Pulmonary artery endothelial cell (primary cell): ENCODE measurements at regions not wholly inside any gene's neighbourhood (a gene's known extent, or its start where the extent isn't known, plus 50 kb on each side); places are given as distances from the start of the nearest gene placed in this dataset.

Source experiments
- DNase-seq: peaks from one replicate; pipeline ENCODE4 v3.0.0-alpha.2; 2011; ENCODE audit warnings: low read depth, low spot score

DNA sequence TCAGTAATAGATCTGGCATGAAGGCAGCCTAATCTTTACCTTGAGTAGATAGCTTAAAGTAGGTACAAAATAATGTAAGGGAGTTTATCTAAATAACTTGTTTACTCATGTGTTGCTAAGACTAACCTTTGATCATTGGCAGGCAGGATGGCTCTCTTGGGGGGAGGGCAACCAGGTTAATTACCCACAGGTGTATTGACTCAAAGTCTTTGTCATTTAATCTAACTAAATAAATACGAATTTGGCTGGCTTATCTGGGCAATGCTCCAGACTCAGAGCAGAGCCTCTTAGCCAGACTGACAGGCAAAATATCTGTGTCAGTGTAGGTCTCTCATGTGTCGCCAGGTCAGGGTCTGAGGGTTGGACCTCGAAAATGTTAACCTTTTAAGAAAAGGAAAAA lies 283.4 kb upstream of the KLHL1 start:
- DNase-seq: no peak

DNA sequence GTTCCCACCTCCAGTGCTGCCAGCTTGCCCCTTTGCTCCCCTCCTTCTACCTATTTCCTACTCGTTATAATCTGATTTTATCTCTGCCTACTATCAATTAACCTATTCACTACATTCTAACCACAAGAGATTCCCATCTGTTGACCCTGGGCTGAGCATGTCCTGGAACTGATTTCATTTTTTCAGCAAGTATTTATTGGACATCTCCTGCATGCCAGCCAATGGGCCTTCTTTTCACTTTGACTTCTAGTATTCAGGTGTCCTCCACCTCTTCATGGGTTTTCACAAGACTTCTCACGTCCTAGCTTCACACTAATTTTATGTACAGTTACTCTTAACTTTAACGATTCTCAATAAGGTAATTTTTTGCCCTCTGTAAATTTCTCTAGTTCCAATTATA lies 282.7 kb upstream of the KLHL1 start:
- no peak for DNase-seq

DNA sequence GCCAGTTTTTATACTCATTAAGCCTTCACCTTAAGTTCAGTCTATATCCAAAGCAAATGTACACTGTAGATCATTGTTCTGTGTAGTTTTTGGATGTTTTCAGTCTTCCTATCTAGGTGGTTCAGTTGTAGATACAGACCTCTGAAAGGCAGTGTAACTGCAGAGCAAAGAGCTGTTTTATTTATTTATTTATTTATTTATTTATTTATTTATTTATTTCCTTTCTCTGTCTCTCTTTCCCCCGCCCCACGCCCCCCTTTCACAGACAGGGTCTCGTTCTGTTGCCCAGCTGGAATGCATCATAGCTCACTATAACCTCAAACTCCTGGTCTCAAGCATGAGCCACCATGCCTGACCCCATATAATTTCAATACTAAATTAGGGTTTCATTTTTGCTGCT lies 281.8 kb upstream of the KLHL1 start:
- no peak for DNase-seq

DNA sequence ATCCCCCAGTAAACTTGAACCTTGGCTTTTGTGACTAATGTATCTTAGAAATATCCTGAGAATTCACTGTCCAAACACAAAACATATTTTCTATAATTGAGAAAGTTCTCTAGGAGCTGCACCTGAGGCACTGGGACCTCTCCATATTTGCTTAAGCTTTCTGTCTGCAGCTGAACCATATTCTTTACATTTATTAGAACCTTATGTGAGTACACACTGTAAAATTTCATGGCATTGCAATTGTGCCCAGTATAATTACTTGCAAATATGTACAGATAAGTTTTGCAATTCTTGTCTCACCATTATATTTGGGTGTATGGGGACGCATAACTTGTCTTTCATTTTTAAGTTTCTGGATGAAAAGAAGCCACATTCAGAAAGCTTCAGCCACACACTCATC lies 280.7 kb upstream of the KLHL1 start:
- no peak for DNase-seq

DNA sequence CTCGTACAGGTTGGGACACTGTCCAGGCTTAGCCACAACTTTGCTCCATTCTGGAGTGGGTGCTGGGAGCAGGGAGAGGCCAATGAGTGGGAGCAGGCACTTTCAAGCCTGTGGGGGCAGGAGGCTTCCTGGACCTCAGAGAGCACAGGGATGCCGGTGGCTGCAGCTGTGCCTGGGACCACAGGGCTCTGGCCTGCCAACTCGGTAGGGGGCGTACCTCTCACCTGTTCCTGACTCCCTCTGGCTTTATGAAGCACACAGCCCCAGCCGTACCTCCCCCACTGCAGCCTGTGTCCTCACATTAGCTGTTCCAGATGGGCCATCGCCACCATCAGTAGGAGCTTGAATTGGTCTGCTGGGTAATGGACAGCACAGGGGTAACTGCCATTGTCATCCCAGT lies 278.7 kb upstream of the KLHL1 start:
- no peak for DNase-seq

DNA sequence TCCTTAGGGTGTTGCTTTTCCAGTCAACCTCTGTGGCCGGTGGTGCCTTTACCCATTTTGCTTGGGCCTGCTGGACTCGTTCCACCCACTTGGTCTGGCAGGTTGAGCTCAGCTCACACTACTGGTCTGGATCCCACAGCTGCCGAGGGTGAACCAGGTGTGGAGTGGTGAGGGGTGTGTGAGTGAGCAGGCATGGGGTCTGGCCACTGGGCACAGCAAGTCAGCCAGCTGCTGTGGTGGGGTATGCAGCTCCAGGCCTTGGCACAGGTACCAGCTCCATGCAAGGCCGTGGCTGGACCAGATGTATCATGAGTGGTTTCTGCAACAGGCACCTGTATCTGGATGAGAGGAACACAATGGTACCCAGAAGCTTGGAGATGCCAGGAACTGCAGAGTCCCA lies 277.6 kb upstream of the KLHL1 start:
- no peak for DNase-seq

DNA sequence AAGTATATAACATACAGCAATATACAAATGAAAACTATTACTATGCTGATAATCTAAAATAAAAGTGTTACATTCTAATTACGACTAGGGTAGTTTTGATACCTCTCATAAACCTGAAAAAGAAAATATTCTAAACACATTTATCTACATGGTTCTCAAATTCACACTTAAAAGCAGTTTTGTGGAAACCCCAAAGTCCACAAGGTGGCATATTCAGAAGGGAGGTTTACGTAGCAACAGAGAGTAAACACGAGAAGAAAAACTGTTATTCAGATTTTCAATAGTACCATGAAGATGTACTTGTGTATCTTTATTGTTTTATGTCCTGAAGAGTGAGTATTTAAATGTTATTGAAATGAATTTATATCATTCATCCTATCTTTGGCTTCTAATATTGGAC lies 275.9 kb upstream of the KLHL1 start:
- no peak for DNase-seq

DNA sequence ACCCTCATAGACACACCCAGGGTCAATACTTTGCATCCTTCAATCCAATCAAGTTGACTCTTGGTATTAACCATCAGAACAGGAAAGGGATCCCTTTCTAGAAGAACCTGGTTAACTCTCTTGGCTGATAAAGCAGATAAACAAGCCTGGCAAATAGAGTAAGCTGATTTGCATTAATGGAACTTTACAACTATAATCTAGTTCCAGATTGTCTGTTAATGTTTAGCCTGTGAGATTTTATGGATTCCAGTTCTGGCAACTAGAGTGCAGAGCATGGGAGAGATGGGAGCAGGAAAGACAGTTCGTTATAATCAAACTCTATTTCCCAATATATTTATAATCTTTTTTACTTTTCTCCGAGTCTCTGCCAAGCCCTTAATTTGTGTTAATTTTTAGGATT lies 272.6 kb upstream of the KLHL1 start:
- no peak for DNase-seq

DNA sequence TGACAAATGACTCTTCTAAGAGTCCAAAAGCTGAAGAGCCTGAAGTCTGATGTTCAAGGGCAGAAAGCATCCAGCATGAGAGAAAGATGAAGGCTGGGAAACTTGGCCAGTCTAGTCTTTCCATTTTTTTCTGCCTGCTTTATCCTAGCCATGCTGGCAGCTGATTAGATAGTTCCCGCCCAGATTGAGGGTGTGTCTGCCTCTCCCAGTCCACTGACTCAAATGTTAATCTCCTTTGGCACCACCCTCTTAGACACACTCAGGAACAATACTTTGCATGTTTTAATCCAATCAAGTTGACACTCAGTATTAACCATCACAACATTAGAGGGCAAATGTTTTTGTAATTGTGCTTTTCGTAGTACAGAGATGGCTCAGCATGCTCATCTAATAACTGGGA lies 267.5 kb upstream of the KLHL1 start:
- no peak for DNase-seq

DNA sequence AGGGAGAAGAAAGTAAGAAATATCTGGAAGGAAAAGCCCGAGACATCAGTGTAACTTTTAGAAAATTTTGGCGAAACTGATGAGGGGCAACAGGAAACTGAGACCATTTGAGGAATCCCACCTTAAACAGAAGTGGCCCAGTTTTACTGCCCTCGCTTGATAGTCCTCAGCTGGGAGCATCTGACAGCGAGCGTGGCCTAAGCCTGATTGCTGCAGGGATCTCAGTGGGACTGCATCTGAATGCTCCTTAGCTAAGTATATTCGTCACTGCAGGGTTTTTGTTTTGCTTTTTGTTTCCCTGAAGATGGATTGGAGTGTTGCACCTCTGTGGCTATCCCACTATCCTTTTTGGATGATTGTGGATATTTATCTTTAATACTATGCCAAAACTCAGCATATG lies 262.7 kb upstream of the KLHL1 start:
- no peak for DNase-seq

DNA sequence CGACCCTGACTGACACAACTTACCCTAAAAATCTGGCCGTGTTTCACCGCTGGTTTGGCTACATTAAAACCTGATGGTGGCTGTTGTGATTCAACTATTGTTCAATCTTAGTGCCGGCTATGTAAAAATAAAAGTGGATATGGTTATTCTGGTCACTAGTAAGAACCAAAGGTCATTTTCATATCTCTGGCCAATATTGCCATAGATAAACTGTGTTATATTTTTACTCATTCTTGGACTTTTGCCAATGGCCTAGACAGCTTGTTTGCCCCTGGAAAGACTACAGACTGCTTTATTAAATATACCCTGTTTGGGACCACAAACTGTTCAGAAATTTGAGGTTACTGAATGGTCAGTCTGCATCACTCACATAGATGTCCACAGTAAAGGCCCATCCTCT lies 258.5 kb upstream of the KLHL1 start:
- no peak for DNase-seq

DNA sequence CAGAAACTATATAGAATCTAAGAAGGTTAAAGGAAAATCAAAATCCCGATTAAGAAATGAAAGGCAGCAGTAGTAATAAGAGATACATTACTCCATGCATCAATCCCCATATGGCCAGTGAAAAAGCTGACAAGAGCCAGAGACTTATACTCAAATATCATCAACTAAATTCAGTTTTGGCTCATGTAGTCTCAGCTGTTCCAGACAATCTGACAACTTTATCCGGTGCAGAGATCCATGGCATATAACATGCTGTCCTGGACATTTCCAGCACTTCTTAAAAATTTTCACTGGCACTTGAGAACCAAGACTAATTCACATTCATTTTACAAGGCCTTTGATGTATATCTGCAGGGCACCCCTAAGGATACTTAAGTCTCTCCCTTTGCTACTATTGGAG lies 255.7 kb upstream of the KLHL1 start:
- DNase-seq: no peak

DNA sequence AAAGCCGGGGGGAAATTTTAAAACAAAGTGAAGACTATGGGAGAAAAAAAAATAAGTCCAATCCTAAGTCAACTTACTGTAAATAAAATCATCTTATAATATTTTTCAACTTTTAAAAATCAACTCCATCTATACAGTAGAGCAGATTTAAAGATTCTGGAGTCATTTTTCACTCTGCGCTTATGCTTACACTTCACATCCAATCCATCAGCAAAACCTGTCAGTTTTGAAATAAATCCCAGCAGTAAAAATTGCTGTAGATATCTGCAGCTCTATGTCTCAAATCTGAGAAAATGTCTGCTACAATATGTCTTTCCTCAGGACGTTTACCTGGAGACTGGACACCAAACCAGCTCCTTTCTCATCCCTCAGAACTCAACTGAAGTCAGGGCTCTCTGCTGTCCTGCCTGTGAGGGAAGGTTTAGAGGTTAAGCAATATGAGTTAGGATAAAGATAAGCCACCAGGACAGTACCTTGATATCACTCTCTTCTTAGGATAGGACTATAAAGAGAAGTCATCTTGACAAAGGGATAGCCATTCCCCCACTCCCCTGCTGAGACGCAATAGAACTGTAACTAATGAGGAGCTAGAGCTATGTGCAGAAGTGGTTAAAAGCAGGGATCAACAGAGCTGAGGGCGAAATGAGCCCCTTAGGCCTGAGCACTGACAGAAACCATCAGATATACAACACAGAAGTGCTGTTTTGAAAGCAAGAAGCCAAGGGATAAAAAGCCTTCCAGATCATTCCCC lies 254.7 kb upstream of the KLHL1 start:
- no peak for DNase-seq

DNA sequence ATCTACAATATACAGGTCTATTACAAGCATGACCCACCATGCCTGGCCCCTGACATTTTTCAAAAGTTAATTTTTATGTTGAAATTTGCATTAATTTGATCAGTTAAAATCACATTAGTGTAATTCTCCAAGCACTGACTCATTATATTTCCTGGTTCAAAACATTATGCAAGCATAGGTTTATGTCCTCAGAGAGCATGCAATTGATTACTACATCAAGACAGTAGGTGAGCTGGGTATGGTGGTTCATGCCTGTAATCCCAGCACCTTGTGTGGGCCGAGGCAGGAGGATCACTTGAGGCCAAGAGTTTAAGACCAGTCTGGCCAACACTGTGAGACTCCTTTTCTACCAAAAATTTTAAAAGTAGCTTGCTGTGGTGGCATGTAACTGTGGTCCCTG lies 248.8 kb upstream of the KLHL1 start:
- no peak for DNase-seq

DNA sequence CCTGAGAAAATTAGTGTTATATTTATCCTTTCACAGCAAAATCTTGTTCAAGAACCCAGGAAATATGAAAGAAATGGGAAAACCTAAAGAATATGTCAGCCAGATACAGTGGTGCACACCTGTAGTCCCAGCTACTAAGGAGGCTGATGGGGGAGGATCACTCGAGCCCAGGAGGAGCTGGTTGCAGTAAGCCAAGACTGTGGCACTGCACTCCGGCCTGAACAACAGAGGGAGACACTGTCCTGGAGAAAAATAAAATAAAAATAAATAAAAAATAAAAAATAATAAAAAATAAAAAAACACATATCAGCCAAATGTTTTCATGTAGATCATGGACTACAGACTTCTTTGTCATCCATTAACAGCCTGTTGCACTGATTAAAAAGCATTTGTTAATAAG lies 244.8 kb upstream of the KLHL1 start:
- no peak for DNase-seq

DNA sequence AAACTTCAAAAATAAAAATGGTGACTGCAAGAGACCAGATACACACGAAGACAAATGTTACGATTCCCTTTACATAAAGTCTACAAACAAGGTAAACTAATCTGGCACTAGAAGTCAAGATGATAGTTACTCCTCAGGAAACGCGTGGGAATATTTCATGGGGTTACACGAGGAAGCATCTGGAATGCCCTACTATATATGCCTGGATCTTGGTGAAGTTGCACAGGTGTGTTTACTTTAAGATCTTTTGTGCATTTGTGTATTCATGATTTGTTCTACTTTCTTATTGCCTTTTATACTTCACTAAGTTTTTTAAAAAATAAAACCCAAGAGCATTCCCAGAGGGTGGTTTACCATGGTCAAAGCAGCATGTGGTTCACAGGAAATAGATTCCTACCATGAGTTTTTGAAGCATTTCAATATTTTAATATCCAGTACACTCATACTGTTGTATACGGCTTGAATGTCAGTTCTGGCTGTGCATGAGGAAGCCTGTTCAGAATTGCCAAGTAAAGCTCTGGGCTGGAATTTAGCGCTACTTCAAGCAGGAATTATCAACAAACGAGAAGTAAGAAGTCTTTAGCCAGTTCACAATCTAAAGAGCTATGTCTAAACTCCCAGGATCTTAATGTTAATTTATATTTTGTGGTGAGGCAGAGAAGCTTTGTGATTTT lies 239.8 kb upstream of the KLHL1 start:
- no peak for DNase-seq

DNA sequence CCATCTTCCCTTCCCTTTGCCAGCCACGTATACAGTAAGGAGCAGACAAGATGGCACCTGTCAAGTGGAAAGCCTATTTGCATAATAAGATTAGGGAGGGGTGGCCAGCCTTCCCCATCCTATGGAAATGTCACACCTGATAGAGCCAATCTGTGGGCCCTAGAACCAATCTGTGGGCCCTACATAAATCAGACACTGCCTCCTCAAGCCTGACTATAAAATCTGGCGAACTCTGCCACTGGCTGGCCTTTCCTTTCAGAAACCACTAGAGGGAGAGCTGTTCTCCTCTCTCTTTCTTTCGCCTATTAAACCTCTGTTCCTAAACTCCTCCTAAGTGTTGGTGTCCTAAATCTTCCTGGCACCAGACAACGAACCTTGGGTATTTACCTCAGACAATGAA lies 231.5 kb upstream of the KLHL1 start:
- no peak for DNase-seq

DNA sequence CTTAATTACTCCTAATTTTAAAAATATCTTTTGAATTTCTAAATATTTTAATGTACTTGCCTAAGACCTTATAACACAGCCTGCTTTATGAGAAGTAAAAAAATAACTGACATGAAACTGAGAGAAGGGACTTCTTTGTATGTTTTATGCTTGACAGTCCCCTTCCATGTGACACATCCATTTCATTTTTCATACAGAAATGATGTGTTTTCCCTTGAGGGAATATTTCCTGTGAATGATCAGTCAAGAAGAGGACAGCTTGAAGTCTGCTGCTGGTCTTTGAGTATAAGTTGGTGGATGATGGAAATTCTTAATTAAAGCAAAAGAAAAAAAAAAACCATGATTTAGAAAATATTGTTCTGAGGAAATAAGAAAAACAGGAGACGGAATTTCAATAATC lies 230.4 kb upstream of the KLHL1 start:
- DNase-seq: no peak

DNA sequence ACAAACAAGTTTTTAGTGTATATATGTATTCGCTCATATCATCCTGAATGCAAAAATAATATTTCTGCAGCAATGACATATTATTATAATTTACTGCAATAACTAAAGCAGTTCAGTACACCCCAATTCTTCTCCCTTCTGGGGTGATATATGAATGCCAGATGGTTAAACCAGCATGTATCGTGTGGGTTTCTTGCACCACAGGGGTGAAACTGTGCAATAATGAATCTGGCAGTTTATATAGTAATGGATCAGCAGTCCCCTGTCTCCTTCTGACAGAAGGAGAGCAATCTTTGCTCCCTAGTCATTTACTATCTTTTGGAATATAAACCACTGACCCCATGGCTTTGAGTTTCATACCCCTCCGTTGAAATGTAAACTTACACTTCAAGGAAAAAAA lies 228.6 kb upstream of the KLHL1 start:
- DNase-seq: no peak

DNA sequence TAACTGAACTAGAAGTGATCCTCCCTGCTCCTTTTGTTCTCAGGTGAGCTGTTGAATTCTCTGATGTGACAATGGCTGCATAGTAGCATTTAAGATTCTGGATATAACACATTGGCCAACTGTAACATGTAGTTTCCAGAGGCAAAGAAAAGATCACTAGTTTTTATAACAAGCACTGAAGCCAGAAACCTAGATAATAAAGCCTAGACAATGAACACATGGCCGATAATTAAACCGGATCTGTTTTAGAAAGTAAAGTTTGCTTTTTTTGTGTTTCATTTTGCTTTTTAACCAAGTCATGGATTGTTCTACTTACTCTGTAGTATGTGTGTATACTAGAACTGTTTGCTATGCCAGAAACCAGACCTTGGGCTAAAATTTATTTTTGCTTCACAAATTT lies 225.5 kb upstream of the KLHL1 start:
- no peak for DNase-seq

DNA sequence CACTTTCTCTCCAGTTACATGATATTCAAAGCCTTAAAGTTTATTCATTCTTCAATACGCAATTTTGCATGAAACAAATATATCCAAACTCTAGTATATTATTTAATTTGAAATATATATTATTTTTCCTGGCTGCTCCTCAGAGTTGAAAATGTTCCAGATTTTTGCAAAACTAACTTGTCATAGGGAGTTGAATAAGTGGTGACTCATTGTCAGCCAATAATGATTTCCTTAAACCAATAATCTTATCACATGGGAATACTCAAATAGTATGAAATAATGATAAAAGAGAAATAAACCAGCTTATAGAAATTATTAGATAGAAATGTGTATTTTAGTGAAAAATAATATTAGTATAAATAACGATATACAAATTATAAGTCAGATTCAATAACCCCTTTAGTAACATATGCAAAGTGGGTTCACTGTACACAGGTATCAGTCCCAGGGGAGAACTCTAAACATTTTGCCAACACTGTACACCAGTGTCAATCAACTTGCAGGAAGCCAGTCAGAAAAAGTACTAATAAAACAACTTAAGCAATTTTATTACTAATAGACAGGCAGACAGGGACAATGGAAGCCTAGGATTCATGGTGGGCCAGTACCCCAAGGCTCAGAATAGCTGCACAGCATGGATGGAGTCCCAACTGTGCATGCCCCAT lies 222.6 kb upstream of the KLHL1 start:
- DNase-seq: no peak

DNA sequence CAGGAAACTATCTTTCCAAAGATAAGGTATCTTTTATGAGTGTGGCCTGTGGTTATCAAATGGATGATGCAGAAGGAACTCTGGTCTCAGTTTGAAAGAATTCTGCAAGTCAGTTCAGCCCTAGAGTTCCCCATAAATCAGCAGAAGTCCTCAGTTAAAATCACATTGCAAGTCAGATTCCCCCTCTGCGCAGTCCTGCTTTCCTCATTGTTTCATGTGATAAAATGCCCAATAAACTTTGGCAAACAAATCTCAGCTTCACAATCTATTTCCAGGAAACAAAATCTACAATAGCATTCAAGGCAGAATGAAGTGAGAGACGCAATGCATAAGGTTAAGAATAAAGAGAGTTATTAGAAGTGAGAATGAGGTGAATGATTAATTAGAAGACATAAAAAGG lies 216.3 kb upstream of the KLHL1 start:
- no peak for DNase-seq

DNA sequence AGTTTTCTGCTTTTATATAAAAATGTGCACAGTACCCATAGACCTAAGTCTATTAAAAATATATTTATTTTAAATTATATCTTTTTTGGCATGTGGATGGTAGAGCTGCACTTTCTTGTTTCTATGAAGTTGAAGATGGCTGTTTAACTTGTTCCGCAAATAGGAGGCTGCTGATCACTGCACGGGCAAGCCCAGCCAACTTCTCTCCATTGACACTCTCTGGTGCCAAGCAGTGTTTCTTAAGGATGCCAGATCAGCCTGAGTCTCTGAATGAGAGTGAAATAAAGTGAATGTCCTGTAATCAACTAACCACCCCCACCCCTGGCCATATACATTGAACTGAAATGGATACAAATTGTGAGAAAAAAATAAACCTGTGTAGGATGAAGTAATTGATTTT lies 202.9 kb upstream of the KLHL1 start:
- no peak for DNase-seq
